GM12878 (cell line): ENCODE measurements at regions not wholly inside any gene's neighbourhood (a gene's known extent, or its start where the extent isn't known, plus 50 kb on each side); places are given as distances from the start of the nearest gene placed in this dataset.

Experiments
- ATAC-seq: fragments of 200-7000 bp; cut with Tn5 transposase; 3 replicates; pipeline ENCODE4 v1.9.1; 2020; ENCODE audit warnings: mild to moderate bottlenecking, moderate library complexity
- BruUV-seq: library from RNA; stranded (reverse); fragments of 400-500 nt; replicated peaks from 2 replicates; lab custom pipeline; 2021; lab: Mats Ljungman, UMichigan
- CTCF ChIA-PET: fragments of 300-600 bp; sonication (Branson Sonifier 250); formaldehyde crosslinking; extraction: SDS; loops from one replicate; lab custom pipeline; 2021; ENCODE audit warnings: inconsistent platforms; lab: Yijun Ruan, JAX
- POLR2A ChIA-PET: fragments of 350-600 bp; formaldehyde crosslinking; extraction: SDS; loops from one replicate; lab custom pipeline; 2021; ENCODE audit warnings: inconsistent platforms; lab: Charles Lee
- RAD21 ChIA-PET: fragments of 300-600 bp; sonication (Branson Sonifier 250); formaldehyde crosslinking; loops from one replicate; lab custom pipeline; 2023; ENCODE audit warnings: antibody characterized with exemption; ENCODE audit not compliant: unreplicated experiment; lab: Charles Lee
- SMC1A ChIA-PET: fragments of 300-600 bp; sonication (Branson Sonifier 250); formaldehyde crosslinking; loops from one replicate; lab custom pipeline; 2023; ENCODE audit not compliant: unreplicated experiment, uncharacterized antibody; lab: Charles Lee
- DNase-seq: peaks from one replicate; pipeline ENCODE4 v3.0.0-alpha.2; 2011; ENCODE audit warnings: low read depth, low spot score
- FAIRE-seq: peaks from 3 replicates; lab custom pipeline; 2011; peaks lifted over from hg19 to GRCh38; lab: Jason Lieb, UNC
- H2AFZ ChIP-seq: 2 replicates; pipeline ENCODE4 v1.6.0; 2011; ENCODE audit warnings: low read depth, low read length, control low read depth; ENCODE audit not compliant: control insufficient read depth
- H3K27ac ChIP-seq: 2 replicates; pipeline ENCODE4 v1.5.1; 2011; ENCODE audit warnings: control low read depth; ENCODE audit not compliant: control insufficient read depth, insufficient read depth
- H3K27me3 ChIP-seq, 2 experiments: replicated peaks in 1 of 2; 2 replicates each; pipeline versions ENCODE4 v1.6.0 to v1.6.1; 2011; ENCODE audit warnings: low read length in 1 of 2; ENCODE audit not compliant: control insufficient read depth in 2 of 2, insufficient read depth in 2 of 2
- H3K36me3 ChIP-seq, 2 experiments: 2 replicates each; pipeline ENCODE4 v1.5.1; 2011; ENCODE audit warnings: low read length in 1 of 2; ENCODE audit not compliant: control insufficient read depth in 2 of 2, insufficient read depth in 2 of 2
- H3K4me1 ChIP-seq: 2 replicates; pipeline ENCODE4 v1.6.1; 2011; ENCODE audit warnings: mild to moderate bottlenecking, low read length, moderate library complexity, mixed read lengths; ENCODE audit not compliant: control insufficient read depth, insufficient read depth
- H3K4me2 ChIP-seq: 2 replicates; pipeline ENCODE4 v1.6.0; 2011; ENCODE audit warnings: control low read depth; ENCODE audit not compliant: control insufficient read depth, insufficient read depth
- H3K4me3 ChIP-seq: fragments of 200-600 bp; sonication (generic); 2 replicates; pipeline ENCODE4 v1.5.1; 2016
- H3K79me2 ChIP-seq: 2 replicates; pipeline ENCODE4 v1.6.0; 2011; ENCODE audit warnings: low read length; ENCODE audit not compliant: control insufficient read depth, insufficient read depth
- H3K9ac ChIP-seq: 2 replicates; pipeline ENCODE4 v1.8.0; 2011; ENCODE audit warnings: low read length, control low read depth, mixed read lengths; ENCODE audit not compliant: control insufficient read depth, insufficient read depth
- H3K9me3 ChIP-seq: replicated peaks from 3 replicates; pipeline ENCODE4 v1.5.1; 2011; ENCODE audit warnings: mild to moderate bottlenecking, low read length; ENCODE audit not compliant: control insufficient read depth, insufficient read depth
- H4K20me1 ChIP-seq: 2 replicates; pipeline ENCODE4 v1.6.0; 2011; ENCODE audit not compliant: control insufficient read depth, insufficient read depth
- BACH1 ChIP-seq: fragments of 450-650 bp; IDR thresholded peaks from 2 replicates; pipeline ENCODE4 v1.6.1; 2017; ENCODE audit warnings: mild to moderate bottlenecking, borderline replicate concordance
- BMI1 ChIP-seq: fragments of 450-650 bp; IDR thresholded peaks from 2 replicates; pipeline ENCODE4 v1.6.1; 2016; ENCODE audit warnings: mild to moderate bottlenecking, moderate library complexity, borderline replicate concordance
- FOXM1 ChIP-seq: IDR thresholded peaks from 2 replicates; pipeline ENCODE4 v1.6.1; 2012; ENCODE audit warnings: low read depth, mild to moderate bottlenecking, inconsistent platforms, low read length, moderate library complexity
- MEF2B ChIP-seq: fragments of 450-650 bp; IDR thresholded peaks from 2 replicates; pipeline ENCODE4 v1.6.1; 2018; ENCODE audit warnings: mild to moderate bottlenecking, moderate library complexity; ENCODE audit not compliant: partially characterized antibody, poor library complexity, severe bottlenecking
- MTA2 ChIP-seq: fragments of 450-650 bp; IDR thresholded peaks from 2 replicates; pipeline ENCODE4 v1.6.1; 2016; ENCODE audit warnings: low read depth, mild to moderate bottlenecking, moderate library complexity
- NFXL1 ChIP-seq: fragments of 450-650 bp; IDR thresholded peaks from 2 replicates; pipeline ENCODE4 v1.6.1; 2017; ENCODE audit warnings: antibody characterized with exemption, mild to moderate bottlenecking, borderline replicate concordance
- RELA ChIP-seq: fragments of 450-650 bp; IDR thresholded peaks from 2 replicates; pipeline ENCODE4 v1.8.0; 2014; ENCODE audit warnings: borderline replicate concordance; ENCODE audit not compliant: partially characterized antibody
- RELB ChIP-seq: fragments of 450-650 bp; IDR thresholded peaks from 2 replicates; pipeline ENCODE4 v1.6.1; 2017; ENCODE audit warnings: low read depth, mild to moderate bottlenecking, moderate library complexity
- RUNX3 ChIP-seq: IDR thresholded peaks from 2 replicates; pipeline ENCODE4 v1.6.1; 2012; ENCODE audit warnings: low read length, inconsistent platforms
- SMAD5 ChIP-seq: IDR thresholded peaks from 2 replicates; pipeline ENCODE4 v1.6.1; 2016; ENCODE audit warnings: antibody characterized with exemption, low read depth
- SP1 ChIP-seq: IDR thresholded peaks from one replicate; pipeline ENCODE4 v1.6.1; 2011; ENCODE audit warnings: low read depth, low read length
- STAT1 ChIP-seq: fragments of 450-650 bp; conservative IDR thresholded peaks from 2 replicates; pipeline ENCODE4 v1.6.1; 2014; ENCODE audit warnings: antibody characterized with exemption, mild to moderate bottlenecking
- YY1 ChIP-seq: IDR thresholded peaks from 2 replicates; pipeline ENCODE4 v1.6.1; 2011; ENCODE audit warnings: low read depth, mild to moderate bottlenecking, low read length
- ZNF384 ChIP-seq: IDR thresholded peaks from 2 replicates; pipeline ENCODE4 v1.6.1; 2012; ENCODE audit warnings: low read depth, mild to moderate bottlenecking, low read length, improper control_type of control experiment, borderline replicate concordance
- ZZZ3 ChIP-seq: IDR thresholded peaks from 2 replicates; pipeline ENCODE4 v1.6.1; 2011; ENCODE audit warnings: low read depth; ENCODE audit not compliant: control insufficient read depth, insufficient read length
- WGBS: methylation state at CpG from one replicate; pipeline ENCODE4 v1.1.6; 2016; ENCODE audit warnings: low lambda C conversion rate; ENCODE audit not compliant: insufficient replicate concordance, insufficient coverage; ENCODE audit errors: missing lambda C conversion rate; 5-methylcytosine and 5-hydroxymethylcytosine counted together
- in situ Hi-C: fragments of 300-500 bp; cut with MboI; formaldehyde crosslinking; loops from 9 replicates; pipeline ENCODE4 v1.14.3; 2018; ENCODE audit warnings: mixed read lengths
- intact Hi-C: fragments of 100-400 bp; cut with micrococcal nuclease; formaldehyde crosslinking; loops from one replicate; pipeline ENCODE4 v1.14.2; 2022; ENCODE audit not compliant: unreplicated experiment
- TF ChIP-seq, protein P1 (sequence below): IDR thresholded peaks from 2 replicates; pipeline ENCODE4 v1.6.1; 2011; ENCODE audit warnings: borderline replicate concordance, low read depth, mild to moderate bottlenecking, moderate library complexity, mixed read lengths, low read length; ENCODE audit not compliant: insufficient read depth; ENCODE audit errors: extremely low read length
- TF ChIP-seq, protein P2 (sequence below): fragments of 450-650 bp; IDR thresholded peaks from 2 replicates; pipeline ENCODE4 v1.6.1; 2017; ENCODE audit warnings: mild to moderate bottlenecking
- TF ChIP-seq, protein P3 (sequence below): IDR thresholded peaks from 2 replicates; pipeline ENCODE4 v1.6.1; 2012; ENCODE audit warnings: mild to moderate bottlenecking, low read depth, low read length

GRCh38 chr5:29697278-29697677, 1496.2 kb upstream of the CDH6 start:
- Histone ChIP-seq H3K27me3 (no peaks in the 10 kb centered on the region), H3K79me2 (no peaks in the 10 kb centered on the region), H4K20me1 (no peaks in the 10 kb centered on the region), H3K4me1 (no peaks in the 10 kb centered on the region), H3K4me2 (no peak overlapping the region), H3K4me3 (no peak overlapping the region), H2AFZ (no peak overlapping the region), H3K9me3 (no peaks in the 10 kb centered on the region), H3K36me3 (no peaks in the 10 kb centered on the region), H3K27ac (no peak overlapping the region), H3K9ac (no peak overlapping the region)
- ChIA-PET RAD21 (no interaction called here), SMC1A (interaction anchor here (0.9 to 1.1 kb wide), 3 partner anchors 9 to 366 kb away, joined by 3 to 4 read pairs (median 3); no protein-coding TSS in a partner anchor), POLR2A (no interaction called here), CTCF (interaction anchor here (2.6 to 2.8 kb wide), 2 partner anchors 11 to 330 kb away, joined by 12 to 13 read pairs; no protein-coding TSS in a partner anchor)
- in situ Hi-C loops = no loop called here
- no TSS peak for BruUV-seq
- intact Hi-C loops = loop anchor here (5.0 kb wide), 2 partner anchors 330 to 795 kb away; no protein-coding TSS in a partner anchor
- 0% methylated on average over 2 of the region's 2 CpGs for WGBS
- DNase-seq (no peak), FAIRE-seq (no peak), ATAC-seq (no peak)
- TF ChIP-seq FOXM1 (no peak), STAT1 (no peak), MTA2 (no peak), RELB (no peak), ZNF384 (no peak), BMI1 (no peak), RELA (no peak), SMAD5 (no peak), RUNX3 (no peak), SP1 (no peak), NFXL1 (no peak), ZZZ3 (no peak), YY1 (no peak), BACH1 (no peak), MEF2B (no peak)
- TF ChIP-seq, protein P1, sequence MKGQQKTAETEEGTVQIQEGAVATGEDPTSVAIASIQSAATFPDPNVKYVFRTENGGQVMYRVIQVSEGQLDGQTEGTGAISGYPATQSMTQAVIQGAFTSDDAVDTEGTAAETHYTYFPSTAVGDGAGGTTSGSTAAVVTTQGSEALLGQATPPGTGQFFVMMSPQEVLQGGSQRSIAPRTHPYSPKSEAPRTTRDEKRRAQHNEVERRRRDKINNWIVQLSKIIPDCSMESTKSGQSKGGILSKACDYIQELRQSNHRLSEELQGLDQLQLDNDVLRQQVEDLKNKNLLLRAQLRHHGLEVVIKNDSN = no peak
- TF ChIP-seq, protein P2, sequence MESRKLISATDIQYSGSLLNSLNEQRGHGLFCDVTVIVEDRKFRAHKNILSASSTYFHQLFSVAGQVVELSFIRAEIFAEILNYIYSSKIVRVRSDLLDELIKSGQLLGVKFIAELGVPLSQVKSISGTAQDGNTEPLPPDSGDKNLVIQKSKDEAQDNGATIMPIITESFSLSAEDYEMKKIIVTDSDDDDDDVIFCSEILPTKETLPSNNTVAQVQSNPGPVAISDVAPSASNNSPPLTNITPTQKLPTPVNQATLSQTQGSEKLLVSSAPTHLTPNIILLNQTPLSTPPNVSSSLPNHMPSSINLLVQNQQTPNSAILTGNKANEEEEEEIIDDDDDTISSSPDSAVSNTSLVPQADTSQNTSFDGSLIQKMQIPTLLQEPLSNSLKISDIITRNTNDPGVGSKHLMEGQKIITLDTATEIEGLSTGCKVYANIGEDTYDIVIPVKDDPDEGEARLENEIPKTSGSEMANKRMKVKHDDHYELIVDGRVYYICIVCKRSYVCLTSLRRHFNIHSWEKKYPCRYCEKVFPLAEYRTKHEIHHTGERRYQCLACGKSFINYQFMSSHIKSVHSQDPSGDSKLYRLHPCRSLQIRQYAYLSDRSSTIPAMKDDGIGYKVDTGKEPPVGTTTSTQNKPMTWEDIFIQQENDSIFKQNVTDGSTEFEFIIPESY = no peak
- TF ChIP-seq, protein P3, sequence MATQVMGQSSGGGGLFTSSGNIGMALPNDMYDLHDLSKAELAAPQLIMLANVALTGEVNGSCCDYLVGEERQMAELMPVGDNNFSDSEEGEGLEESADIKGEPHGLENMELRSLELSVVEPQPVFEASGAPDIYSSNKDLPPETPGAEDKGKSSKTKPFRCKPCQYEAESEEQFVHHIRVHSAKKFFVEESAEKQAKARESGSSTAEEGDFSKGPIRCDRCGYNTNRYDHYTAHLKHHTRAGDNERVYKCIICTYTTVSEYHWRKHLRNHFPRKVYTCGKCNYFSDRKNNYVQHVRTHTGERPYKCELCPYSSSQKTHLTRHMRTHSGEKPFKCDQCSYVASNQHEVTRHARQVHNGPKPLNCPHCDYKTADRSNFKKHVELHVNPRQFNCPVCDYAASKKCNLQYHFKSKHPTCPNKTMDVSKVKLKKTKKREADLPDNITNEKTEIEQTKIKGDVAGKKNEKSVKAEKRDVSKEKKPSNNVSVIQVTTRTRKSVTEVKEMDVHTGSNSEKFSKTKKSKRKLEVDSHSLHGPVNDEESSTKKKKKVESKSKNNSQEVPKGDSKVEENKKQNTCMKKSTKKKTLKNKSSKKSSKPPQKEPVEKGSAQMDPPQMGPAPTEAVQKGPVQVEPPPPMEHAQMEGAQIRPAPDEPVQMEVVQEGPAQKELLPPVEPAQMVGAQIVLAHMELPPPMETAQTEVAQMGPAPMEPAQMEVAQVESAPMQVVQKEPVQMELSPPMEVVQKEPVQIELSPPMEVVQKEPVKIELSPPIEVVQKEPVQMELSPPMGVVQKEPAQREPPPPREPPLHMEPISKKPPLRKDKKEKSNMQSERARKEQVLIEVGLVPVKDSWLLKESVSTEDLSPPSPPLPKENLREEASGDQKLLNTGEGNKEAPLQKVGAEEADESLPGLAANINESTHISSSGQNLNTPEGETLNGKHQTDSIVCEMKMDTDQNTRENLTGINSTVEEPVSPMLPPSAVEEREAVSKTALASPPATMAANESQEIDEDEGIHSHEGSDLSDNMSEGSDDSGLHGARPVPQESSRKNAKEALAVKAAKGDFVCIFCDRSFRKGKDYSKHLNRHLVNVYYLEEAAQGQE = no peak
